Spinal cord (tissue), 9 donors: ENCODE measurements at regions not wholly inside any gene's neighbourhood (a gene's known extent, or its start where the extent isn't known, plus 50 kb on each side); places are given as distances from the start of the nearest gene placed in this dataset.
"Not testable (repeated sequence)": the region's sequence is repeated elsewhere in the genome, so short reads cannot be mapped to it uniquely, and the experiment has no call there.

Experiments
- DNase-seq, 6 donors: peaks; one replicate each; pipeline versions ENCODE4 v3.0.0 to v3.0.0-alpha.2; 2013 to 2015; ENCODE audit warnings: low spot score in 6 of 6, low read depth in 4 of 6
- H3K27ac ChIP-seq: one replicate; pipeline ENCODE4 v1.5.1; 2013; ENCODE audit warnings: low read depth, low read length, control low read depth
- H3K27me3 ChIP-seq: one replicate; pipeline ENCODE4 v1.6.1; 2013; ENCODE audit warnings: low read length; ENCODE audit not compliant: control insufficient read depth, insufficient read depth
- H3K36me3 ChIP-seq: one replicate; pipeline ENCODE4 v1.6.1; 2013; ENCODE audit warnings: low read length; ENCODE audit not compliant: control insufficient read depth, insufficient read depth
- H3K4me1 ChIP-seq: one replicate; pipeline ENCODE4 v1.6.1; 2013; ENCODE audit warnings: low read length; ENCODE audit not compliant: control insufficient read depth, insufficient read depth
- H3K4me3 ChIP-seq: one replicate; pipeline ENCODE4 v1.5.1; 2013; ENCODE audit warnings: low read depth, low read length, control low read depth
- H3K9me3 ChIP-seq: one replicate; pipeline ENCODE4 v1.6.1; 2013; ENCODE audit warnings: low read length; ENCODE audit not compliant: control insufficient read depth, insufficient read depth
- WGBS: methylation state at CpG from one replicate; pipeline ENCODE4 v1.1.5; 2013; ENCODE audit warnings: missing lambda C conversion rate; ENCODE audit not compliant: insufficient coverage; 5-methylcytosine and 5-hydroxymethylcytosine counted together
- donor health status: healthy.

GRCh38 chr2:111418091-111418875 is 297.6 kb downstream of the BCL2L11 start:
- not testable (repeated sequence) for H3K36me3 ChIP-seq, H3K27me3 ChIP-seq, H3K4me1 ChIP-seq, H3K27ac ChIP-seq, H3K4me3 ChIP-seq, H3K9me3 ChIP-seq
- WGBS: no CpG with 5 or more reads among the region's 6 CpGs
- DNase-seq: peak in 1 of 6 donors; percentile 50

GRCh38 chr2:111420074-111420473 is 299.4 kb downstream of the BCL2L11 start:
- not testable (repeated sequence) for H3K4me3 ChIP-seq, H3K9me3 ChIP-seq, H3K36me3 ChIP-seq, H3K4me1 ChIP-seq, H3K27me3 ChIP-seq, H3K27ac ChIP-seq, DNase-seq
- WGBS: no CpG with 5 or more reads among the region's 6 CpGs

GRCh38 chr2:111420835-111421234 is 300.1 kb downstream of the BCL2L11 start:
- not testable (repeated sequence) for DNase-seq, H3K27ac ChIP-seq
- WGBS: 75% methylated on average over 1 of the region's 3 CpGs

GRCh38 chr2:111421949-111422348 is 301.2 kb downstream of the BCL2L11 start:
- H3K27me3 ChIP-seq, H3K4me3 ChIP-seq, H3K27ac ChIP-seq, H3K4me1 ChIP-seq, H3K36me3 ChIP-seq, H3K9me3 ChIP-seq, DNase-seq: not testable (repeated sequence)
- WGBS: no CpG with 5 or more reads among the region's 6 CpGs

More at GRCh38 chr2:111420835-111421234, 300.1 kb downstream of the BCL2L11 start:
- not testable (repeated sequence) for H3K27me3 ChIP-seq, H3K4me3 ChIP-seq, H3K9me3 ChIP-seq, H3K4me1 ChIP-seq, H3K36me3 ChIP-seq

- DNase-seq, H3K4me3 ChIP-seq: not testable (repeated sequence)
- WGBS: 90% methylated on average over 2 of the region's 7 CpGs
These were observed 301.8 kb downstream of the BCL2L11 start for GRCh38 chr2:111422562-111422961.

GRCh38 chr2:111423184-111423583 is 302.5 kb downstream of the BCL2L11 start:
- not testable (repeated sequence) for H3K9me3 ChIP-seq, H3K4me3 ChIP-seq, H3K36me3 ChIP-seq, H3K4me1 ChIP-seq, H3K27me3 ChIP-seq, H3K27ac ChIP-seq, DNase-seq
- 100% methylated on average over 1 of the region's 7 CpGs for WGBS

More at GRCh38 chr2:111422562-111422961, 301.8 kb downstream of the BCL2L11 start:
- not testable (repeated sequence) for H3K27me3 ChIP-seq, H3K4me1 ChIP-seq, H3K36me3 ChIP-seq, H3K9me3 ChIP-seq, H3K27ac ChIP-seq

GRCh38 chr2:111424176-111424575 is 303.5 kb downstream of the BCL2L11 start:
- not testable (repeated sequence) for H3K4me1 ChIP-seq, DNase-seq, H3K27me3 ChIP-seq, H3K36me3 ChIP-seq, H3K4me3 ChIP-seq, H3K27ac ChIP-seq, H3K9me3 ChIP-seq
- no CpG with 5 or more reads among the region's 6 CpGs for WGBS

GRCh38 chr2:111424851-111425309 is 304.2 kb downstream of the BCL2L11 start:
- WGBS: no CpG with 5 or more reads among the region's 5 CpGs
- not testable (repeated sequence) for DNase-seq, H3K36me3 ChIP-seq

GRCh38 chr2:111425789-111426201 is 305.1 kb downstream of the BCL2L11 start:
- no CpG with 5 or more reads among the region's 4 CpGs for WGBS
- H3K27me3 ChIP-seq, DNase-seq, H3K4me3 ChIP-seq, H3K4me1 ChIP-seq, H3K27ac ChIP-seq, H3K36me3 ChIP-seq, H3K9me3 ChIP-seq: not testable (repeated sequence)

More at GRCh38 chr2:111424851-111425309, 304.2 kb downstream of the BCL2L11 start:
- not testable (repeated sequence) for H3K27ac ChIP-seq, H3K4me3 ChIP-seq, H3K4me1 ChIP-seq, H3K9me3 ChIP-seq, H3K27me3 ChIP-seq

- H3K36me3 ChIP-seq, H3K9me3 ChIP-seq, H3K27ac ChIP-seq, DNase-seq, H3K27me3 ChIP-seq, H3K4me3 ChIP-seq, H3K4me1 ChIP-seq: not testable (repeated sequence)
- 100% methylated on average over 1 of the region's 4 CpGs for WGBS
These were observed 306.6 kb downstream of the BCL2L11 start for GRCh38 chr2:111427346-111427745.
